Naive thymus-derived CD8-positive, alpha-beta T cell (primary cell): ENCODE measurements at regions not wholly inside any gene's neighbourhood (a gene's known extent, or its start where the extent isn't known, plus 50 kb on each side); places are given as distances from the start of the nearest gene placed in this dataset.
"Not testable (repeated sequence)": the region's sequence is repeated elsewhere in the genome, so short reads cannot be mapped to it uniquely, and the experiment has no call there.

Source experiments
- ATAC-seq, 2 donors: fragments of 150-1000 bp; cut with Tn5 transposase in 1 of 2; sonication (Bioruptor Pico), chemical (Tn5 transposase) in 1 of 2; 1 replicate in 1 of 2; 2 replicates in 1 of 2; pipeline ENCODE4 v1.10.0; 2021; ENCODE audit warnings: mild to moderate bottlenecking in 2 of 2, moderate library complexity in 2 of 2
- POLR2A ChIA-PET: fragments of 350-600 bp; sonication (Branson Sonifier 250); formaldehyde crosslinking; loops from one replicate; lab custom pipeline; 2021; ENCODE audit warnings: antibody characterized with exemption; lab: Charles Lee
- DNase-seq, 10 donors: peaks; one replicate each; pipeline versions ENCODE4 v3.0.0 to v3.0.0-alpha.2; 2020 to 2022
- H3K27ac Mint-ChIP-seq, 10 donors: one replicate each; pipeline ENCODE4 v1.8.0; 2020 to 2022; ENCODE audit warnings: mild to moderate bottlenecking in 10 of 10, mixed read lengths in 10 of 10, moderate library complexity in 4 of 10, inconsistent platforms in 1 of 10
- H3K27me3 Mint-ChIP-seq, 5 donors: one replicate each; pipeline ENCODE4 v1.8.0; 2021 to 2022; ENCODE audit warnings: mixed read lengths in 5 of 5
- H3K36me3 Mint-ChIP-seq, 3 donors: one replicate each; pipeline ENCODE4 v1.8.0; 2020 to 2022; ENCODE audit warnings: mixed read lengths in 3 of 3, mild to moderate bottlenecking in 2 of 3, inconsistent platforms in 1 of 3
- H3K4me1 Mint-ChIP-seq, 4 donors: one replicate each; pipeline ENCODE4 v1.8.0; 2021 to 2022; ENCODE audit warnings: mixed read lengths in 4 of 4
- H3K4me3 Mint-ChIP-seq, 10 donors: one replicate each; pipeline ENCODE4 v1.8.0; 2020 to 2022; ENCODE audit warnings: mild to moderate bottlenecking in 10 of 10, mixed read lengths in 10 of 10, moderate library complexity in 6 of 10, inconsistent platforms in 1 of 10
- H3K9me3 Mint-ChIP-seq, 9 donors: one replicate each; pipeline ENCODE4 v1.8.0; 2020 to 2022; ENCODE audit warnings: mixed read lengths in 9 of 9, mild to moderate bottlenecking in 3 of 9, inconsistent platforms in 1 of 9, moderate library complexity in 1 of 9

GRCh38 chr12:33817713-33818112 is 204.6 kb upstream of the ALG10 start:
- Mint-ChIP-seq H3K4me3 (no peak overlapping the region), H3K9me3 (peaks cover 0 to 37% (median 10%) of the 10 kb centered on the region in 9 donors), H3K36me3 (no peaks in the 10 kb centered on the region), H3K27me3 (no peaks in the 10 kb centered on the region), H3K4me1 (no peaks in the 10 kb centered on the region), H3K27ac (no peak overlapping the region)
- DNase-seq (no peak), ATAC-seq (no peak)
- POLR2A ChIA-PET, result no interaction called here

GRCh38 chr12:33818313-33818712 is 204.0 kb upstream of the ALG10 start:
- ATAC-seq, result no peak
- Mint-ChIP-seq H3K4me3 (no peak overlapping the region), H3K4me1 (no peaks in the 10 kb centered on the region), H3K27ac (no peak overlapping the region), H3K9me3 (peaks cover 0 to 42% (median 10%) of the 10 kb centered on the region in 9 donors), H3K27me3 (no peaks in the 10 kb centered on the region), H3K36me3 (no peaks in the 10 kb centered on the region)
- DNase-seq, result no peak
- POLR2A ChIA-PET, result no interaction called here

- DNase-seq (no peak), ATAC-seq (no peak)
- H3K27ac Mint-ChIP-seq, result no peak overlapping the region
- H3K4me1 Mint-ChIP-seq, result no peaks in the 10 kb centered on the region
- no peak overlapping the region for H3K4me3 Mint-ChIP-seq
- H3K9me3 Mint-ChIP-seq, result peaks cover 0 to 9% (median 1%) of the 10 kb centered on the region in 9 donors
- H3K27me3 Mint-ChIP-seq, result no peaks in the 10 kb centered on the region
- no peaks in the 10 kb centered on the region for H3K36me3 Mint-ChIP-seq
- POLR2A ChIA-PET, result no interaction called here
Observed at GRCh38 chr12:33825442-33825841, 196.9 kb upstream of the ALG10 start.

GRCh38 chr12:33825986-33826602 is 196.2 kb upstream of the ALG10 start:
- ATAC-seq, result no peak
- Mint-ChIP-seq H3K27ac (no peak overlapping the region), H3K36me3 (no peaks in the 10 kb centered on the region), H3K4me3 (no peak overlapping the region), H3K27me3 (no peaks in the 10 kb centered on the region), H3K4me1 (no peaks in the 10 kb centered on the region), H3K9me3 (peaks cover 0 to 9% (median 1%) of the 10 kb centered on the region in 9 donors)
- no peak for DNase-seq
- POLR2A ChIA-PET, result no interaction called here

GRCh38 chr12:33828326-33828725 is 194.0 kb upstream of the ALG10 start:
- DNase-seq (no peak), ATAC-seq (no peak)
- Mint-ChIP-seq H3K36me3 (no peaks in the 10 kb centered on the region), H3K9me3 (peaks cover 0 to 14% (median 0%) of the 10 kb centered on the region in 9 donors), H3K4me3 (no peak overlapping the region), H3K27ac (no peak overlapping the region), H3K27me3 (no peaks in the 10 kb centered on the region), H3K4me1 (no peaks in the 10 kb centered on the region)
- POLR2A ChIA-PET, result no interaction called here

- H3K36me3 Mint-ChIP-seq, result no peaks in the 10 kb centered on the region
Observed at GRCh38 chr12:33830070-33830469, 192.2 kb upstream of the ALG10 start.

GRCh38 chr12:33832900-33833299 is 189.4 kb upstream of the ALG10 start:
- Mint-ChIP-seq H3K4me1 (no peaks in the 10 kb centered on the region), H3K9me3 (peaks cover 0 to 15% (median 0%) of the 10 kb centered on the region in 9 donors), H3K4me3 (no peak overlapping the region), H3K27me3 (no peaks in the 10 kb centered on the region), H3K27ac (no peak overlapping the region), H3K36me3 (no peaks in the 10 kb centered on the region)
- no peak for ATAC-seq
- POLR2A ChIA-PET, result no interaction called here
- DNase-seq, result no peak

More at GRCh38 chr12:33830070-33830469, 192.2 kb upstream of the ALG10 start:
- Mint-ChIP-seq H3K4me1 (no peaks in the 10 kb centered on the region), H3K9me3 (peaks cover 0 to 11% (median 0%) of the 10 kb centered on the region in 9 donors), H3K4me3 (no peak overlapping the region), H3K27me3 (no peaks in the 10 kb centered on the region), H3K27ac (no peak overlapping the region)
- DNase-seq, result no peak
- no peak for ATAC-seq
- POLR2A ChIA-PET, result no interaction called here

GRCh38 chr12:33834672-33835071 is 187.6 kb upstream of the ALG10 start:
- H3K4me1 Mint-ChIP-seq, result no peaks in the 10 kb centered on the region
- DNase-seq (no peak), ATAC-seq (no peak)
- H3K36me3 Mint-ChIP-seq, result no peaks in the 10 kb centered on the region
- H3K27me3 Mint-ChIP-seq, result no peaks in the 10 kb centered on the region
- H3K9me3 Mint-ChIP-seq, result peaks cover 0 to 17% (median 2%) of the 10 kb centered on the region in 9 donors
- POLR2A ChIA-PET, result no interaction called here
- no peak overlapping the region for H3K4me3 Mint-ChIP-seq
- no peak overlapping the region for H3K27ac Mint-ChIP-seq

GRCh38 chr12:33876618-33877017 is 145.7 kb upstream of the ALG10 start:
- peaks cover 0 to 14% (median 0%) of the 10 kb centered on the region in 3 donors for H3K36me3 Mint-ChIP-seq
- DNase-seq (no peak), ATAC-seq (no peak)
- no peaks in the 10 kb centered on the region for H3K27me3 Mint-ChIP-seq
- H3K4me1 Mint-ChIP-seq, result no peaks in the 10 kb centered on the region
- no peak overlapping the region for H3K27ac Mint-ChIP-seq
- no peak overlapping the region for H3K4me3 Mint-ChIP-seq
- peaks cover 0 to 41% (median 22%) of the 10 kb centered on the region in 9 donors for H3K9me3 Mint-ChIP-seq
- POLR2A ChIA-PET, result no interaction called here

- ATAC-seq (no peak), DNase-seq (no peak)
- no peaks in the 10 kb centered on the region for H3K36me3 Mint-ChIP-seq
- H3K4me3 Mint-ChIP-seq, result no peak overlapping the region
- no peak overlapping the region for H3K27ac Mint-ChIP-seq
- peaks cover 0 to 23% (median 7%) of the 10 kb centered on the region in 9 donors for H3K9me3 Mint-ChIP-seq
- H3K27me3 Mint-ChIP-seq, result no peaks in the 10 kb centered on the region
- no peaks in the 10 kb centered on the region for H3K4me1 Mint-ChIP-seq
- POLR2A ChIA-PET, result no interaction called here
Observed at GRCh38 chr12:33892425-33892824, 129.9 kb upstream of the ALG10 start.

- H3K4me1 Mint-ChIP-seq, H3K36me3 Mint-ChIP-seq, H3K27me3 Mint-ChIP-seq, ATAC-seq, POLR2A ChIA-PET, H3K4me3 Mint-ChIP-seq, DNase-seq, H3K27ac Mint-ChIP-seq: not testable (repeated sequence)
- H3K9me3 Mint-ChIP-seq, result peaks cover 5 to 43% (median 25%) of the 10 kb centered on the region in 9 donors
Observed at GRCh38 chr12:33920460-33920859, 101.8 kb upstream of the ALG10 start.

GRCh38 chr12:33926095-33926494 is 96.2 kb upstream of the ALG10 start:
- H3K4me1 Mint-ChIP-seq, result no peaks in the 10 kb centered on the region
- ATAC-seq (no peak), DNase-seq (no peak)
- H3K4me3 Mint-ChIP-seq, result no peak overlapping the region
- H3K9me3 Mint-ChIP-seq, result peaks cover 6 to 54% (median 24%) of the 10 kb centered on the region in 9 donors
- no peaks in the 10 kb centered on the region for H3K27me3 Mint-ChIP-seq
- POLR2A ChIA-PET, result no interaction called here
- peaks cover 0 to 15% (median under 1%) of the 10 kb centered on the region in 3 donors for H3K36me3 Mint-ChIP-seq
- H3K27ac Mint-ChIP-seq, result no peak overlapping the region

GRCh38 chr12:33937669-33938068 is 84.6 kb upstream of the ALG10 start:
- not testable (repeated sequence) for H3K36me3 Mint-ChIP-seq, DNase-seq

GRCh38 chr12:33942172-33942571 is 80.1 kb upstream of the ALG10 start:
- Mint-ChIP-seq H3K9me3 (peaks cover 0 to 4% (median 0%) of the 10 kb centered on the region in 9 donors), H3K36me3 (no peaks in the 10 kb centered on the region), H3K4me3 (no peak overlapping the region), H3K4me1 (no peaks in the 10 kb centered on the region), H3K27me3 (peaks cover 0 to 3% (median 0%) of the 10 kb centered on the region in 5 donors), H3K27ac (no peak overlapping the region)
- DNase-seq (no peak), ATAC-seq (no peak)
- POLR2A ChIA-PET, result no interaction called here

More at GRCh38 chr12:33937669-33938068, 84.6 kb upstream of the ALG10 start:
- H3K4me3 Mint-ChIP-seq, H3K9me3 Mint-ChIP-seq, H3K27ac Mint-ChIP-seq, POLR2A ChIA-PET, H3K4me1 Mint-ChIP-seq, H3K27me3 Mint-ChIP-seq, ATAC-seq: not testable (repeated sequence)
